ENCODE measurements at regions not wholly inside any gene's neighbourhood (a gene's known extent, or its start where the extent isn't known, plus 50 kb on each side); places are given as distances from the start of the nearest gene placed in this dataset.

GRCh38 chr9:135342206-135343130, 137.1 kb upstream of the PPP1R26 start:
- Histone ChIP-seq H3K27ac (ENCODE audit: low read depth, low read length) (no peak overlapping the region), H3K4me1 (ENCODE audit: insufficient read depth, low read length) (no peaks in the 10 kb centered on the region), H3K4me3 (ENCODE audit: low read length) (no peak overlapping the region), H3K9me3 (ENCODE audit: low read length) (no peaks in the 10 kb centered on the region), H3K36me3 (ENCODE audit: insufficient read depth, low read length) (no peaks in the 10 kb centered on the region), H3K27me3 (ENCODE audit: insufficient read depth, low read length, poor library complexity, severe bottlenecking) (no peaks in the 10 kb centered on the region)
- Mint-ChIP-seq H3K27me3 (peaks cover 13 to 18% of the 10 kb centered on the region in 2 donors), H3K4me1 (no peaks in the 10 kb centered on the region), H3K9me3 (no peaks in the 10 kb centered on the region), H3K4me3 (no peak overlapping the region), H3K36me3 (no peaks in the 10 kb centered on the region), H3K27ac (no peak overlapping the region)
- CTCF ChIA-PET = no interaction called here
- POLR2A ChIA-PET = no interaction called here
- no peak for DNase-seq

DNA sequence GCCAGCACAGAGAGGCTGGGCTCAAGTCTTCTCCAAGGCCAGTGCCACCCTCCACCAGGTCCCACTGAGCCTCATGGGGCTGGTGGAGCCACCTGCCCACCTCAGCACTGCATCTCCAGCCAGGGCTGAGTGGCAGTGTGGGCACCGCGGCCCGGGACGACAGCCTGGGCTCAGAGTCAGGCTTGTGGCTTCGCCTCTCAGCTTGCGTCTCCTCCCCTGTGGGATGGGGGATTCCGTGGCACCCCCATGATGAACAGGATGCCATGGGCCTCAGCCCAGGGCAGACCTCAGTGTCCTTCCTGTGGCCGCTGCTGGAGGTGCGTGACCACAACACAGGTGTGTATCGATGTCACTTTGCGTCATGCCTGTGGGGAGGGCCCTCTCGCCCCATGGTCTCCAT, 136.4 kb upstream of the PPP1R26 start:
- Histone ChIP-seq H3K27ac (ENCODE audit: low read depth, low read length) (no peak overlapping the region), H3K4me3 (ENCODE audit: low read length) (no peak overlapping the region), H3K27me3 (ENCODE audit: insufficient read depth, low read length, poor library complexity, severe bottlenecking) (no peaks in the 10 kb centered on the region), H3K36me3 (ENCODE audit: insufficient read depth, low read length) (no peaks in the 10 kb centered on the region), H3K9me3 (ENCODE audit: low read length) (no peaks in the 10 kb centered on the region), H3K4me1 (ENCODE audit: insufficient read depth, low read length) (no peaks in the 10 kb centered on the region)
- ChIA-PET CTCF (no interaction called here), POLR2A (no interaction called here)
- Mint-ChIP-seq H3K4me3 (no peak overlapping the region), H3K36me3 (no peaks in the 10 kb centered on the region), H3K27ac (no peak overlapping the region), H3K9me3 (no peaks in the 10 kb centered on the region), H3K4me1 (no peaks in the 10 kb centered on the region), H3K27me3 (peaks cover 13 to 22% of the 10 kb centered on the region in 2 donors)
- DNase-seq = no peak

GRCh38 chr9:135343837-135344522, 135.6 kb upstream of the PPP1R26 start:
- peak in 3 of 5 donors; percentile 4 to 20 (median 19) for DNase-seq
- Mint-ChIP-seq H3K27me3 (peaks cover 9 to 22% of the 10 kb centered on the region in 2 donors), H3K4me1 (no peaks in the 10 kb centered on the region), H3K4me3 (no peak overlapping the region), H3K36me3 (no peaks in the 10 kb centered on the region), H3K27ac (no peak overlapping the region), H3K9me3 (no peaks in the 10 kb centered on the region)
- no peaks in the 10 kb centered on the region for H3K36me3 ChIP-seq (ENCODE audit: insufficient read depth, low read length)
- ChIA-PET CTCF (no interaction called here), POLR2A (no interaction called here)
- H3K27ac ChIP-seq (ENCODE audit: low read depth, low read length) = no peak overlapping the region
- no peaks in the 10 kb centered on the region for H3K4me1 ChIP-seq (ENCODE audit: insufficient read depth, low read length)
- no peak overlapping the region for H3K4me3 ChIP-seq (ENCODE audit: low read length)
- H3K9me3 ChIP-seq (ENCODE audit: low read length) = no peaks in the 10 kb centered on the region
- no peaks in the 10 kb centered on the region for H3K27me3 ChIP-seq (ENCODE audit: insufficient read depth, low read length, poor library complexity, severe bottlenecking)

GRCh38 chr9:135344523-135344901, 135.1 kb upstream of the PPP1R26 start:
- POLR2A ChIA-PET = no interaction called here
- H3K27me3 Mint-ChIP-seq = peaks cover 8 to 23% of the 10 kb centered on the region in 2 donors
- H3K4me3 ChIP-seq (ENCODE audit: low read length) = no peak overlapping the region
- H3K4me3 Mint-ChIP-seq = no peak overlapping the region
- no peak for DNase-seq
- no peaks in the 10 kb centered on the region for H3K36me3 ChIP-seq (ENCODE audit: insufficient read depth, low read length)
- H3K4me1 Mint-ChIP-seq = no peaks in the 10 kb centered on the region
- H3K4me1 ChIP-seq (ENCODE audit: insufficient read depth, low read length) = no peaks in the 10 kb centered on the region
- no peaks in the 10 kb centered on the region for H3K36me3 Mint-ChIP-seq
- no peak overlapping the region for H3K27ac Mint-ChIP-seq
- H3K9me3 ChIP-seq (ENCODE audit: low read length) = no peaks in the 10 kb centered on the region
- H3K27me3 ChIP-seq (ENCODE audit: insufficient read depth, low read length, poor library complexity, severe bottlenecking) = no peaks in the 10 kb centered on the region
- no peak overlapping the region for H3K27ac ChIP-seq (ENCODE audit: low read depth, low read length)
- H3K9me3 Mint-ChIP-seq = no peaks in the 10 kb centered on the region
- CTCF ChIA-PET = no interaction called here

- DNase-seq = no peak
- Histone ChIP-seq H3K4me3 (ENCODE audit: low read length) (no peak overlapping the region), H3K9me3 (ENCODE audit: low read length) (no peaks in the 10 kb centered on the region), H3K4me1 (ENCODE audit: insufficient read depth, low read length) (no peaks in the 10 kb centered on the region), H3K27me3 (ENCODE audit: insufficient read depth, low read length, poor library complexity, severe bottlenecking) (no peaks in the 10 kb centered on the region), H3K36me3 (ENCODE audit: insufficient read depth, low read length) (no peaks in the 10 kb centered on the region), H3K27ac (ENCODE audit: low read depth, low read length) (no peak overlapping the region)
- H3K27ac Mint-ChIP-seq = no peak overlapping the region
- no peaks in the 10 kb centered on the region for H3K4me1 Mint-ChIP-seq
- no peak overlapping the region for H3K4me3 Mint-ChIP-seq
- H3K27me3 Mint-ChIP-seq = peaks cover 8 to 25% of the 10 kb centered on the region in 2 donors
- POLR2A ChIA-PET = no interaction called here
- CTCF ChIA-PET = no interaction called here
- H3K9me3 Mint-ChIP-seq = no peaks in the 10 kb centered on the region
- no peaks in the 10 kb centered on the region for H3K36me3 Mint-ChIP-seq
These were observed 134.6 kb upstream of the PPP1R26 start for GRCh38 chr9:135344915-135345500.

DNA sequence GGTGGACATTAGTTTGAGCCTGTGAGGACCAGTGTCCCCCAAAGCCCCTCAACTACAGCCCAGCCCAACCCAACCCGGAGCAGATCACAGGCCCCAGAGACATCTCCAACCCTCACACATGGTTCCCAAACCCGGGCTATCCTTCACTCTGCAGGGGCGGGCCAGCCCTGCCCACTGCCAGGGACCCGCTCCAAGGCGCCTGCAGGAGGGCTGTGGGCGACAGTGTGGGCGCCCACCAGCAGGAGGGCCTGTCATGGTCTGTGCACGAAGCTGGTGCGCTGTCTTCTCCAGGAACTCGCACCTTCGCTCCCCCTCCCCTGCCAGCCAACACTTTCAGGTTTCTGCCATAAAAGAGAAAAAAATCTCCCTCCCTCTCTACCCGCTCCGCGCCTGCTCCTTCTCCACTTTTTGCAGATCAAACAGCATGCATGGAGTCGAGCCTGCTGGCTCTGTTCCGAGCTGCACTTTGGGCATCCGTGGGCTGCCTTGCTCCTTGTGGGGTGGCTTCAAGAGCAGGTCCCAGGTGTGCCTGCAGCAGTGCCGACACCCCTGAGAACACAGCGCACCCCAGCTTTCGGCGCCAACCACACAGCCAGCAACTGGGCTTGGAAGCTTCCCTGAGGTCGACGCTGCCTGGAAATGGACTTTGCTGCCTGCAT, 133.7 kb upstream of the PPP1R26 start:
- Histone ChIP-seq H3K4me3 (ENCODE audit: low read length) (no peak overlapping the region), H3K36me3 (ENCODE audit: insufficient read depth, low read length) (no peaks in the 10 kb centered on the region), H3K27ac (ENCODE audit: low read depth, low read length) (no peak overlapping the region), H3K4me1 (ENCODE audit: insufficient read depth, low read length) (no peaks in the 10 kb centered on the region), H3K9me3 (ENCODE audit: low read length) (no peaks in the 10 kb centered on the region), H3K27me3 (ENCODE audit: insufficient read depth, low read length, poor library complexity, severe bottlenecking) (no peaks in the 10 kb centered on the region)
- ChIA-PET CTCF (no interaction called here), POLR2A (no interaction called here)
- H3K4me3 Mint-ChIP-seq = no peak overlapping the region
- no peak overlapping the region for H3K27ac Mint-ChIP-seq
- no peaks in the 10 kb centered on the region for H3K9me3 Mint-ChIP-seq
- H3K36me3 Mint-ChIP-seq = no peaks in the 10 kb centered on the region
- H3K4me1 Mint-ChIP-seq = no peaks in the 10 kb centered on the region
- H3K27me3 Mint-ChIP-seq = peaks cover 10 to 19% of the 10 kb centered on the region in 2 donors
- DNase-seq = no peak

DNA sequence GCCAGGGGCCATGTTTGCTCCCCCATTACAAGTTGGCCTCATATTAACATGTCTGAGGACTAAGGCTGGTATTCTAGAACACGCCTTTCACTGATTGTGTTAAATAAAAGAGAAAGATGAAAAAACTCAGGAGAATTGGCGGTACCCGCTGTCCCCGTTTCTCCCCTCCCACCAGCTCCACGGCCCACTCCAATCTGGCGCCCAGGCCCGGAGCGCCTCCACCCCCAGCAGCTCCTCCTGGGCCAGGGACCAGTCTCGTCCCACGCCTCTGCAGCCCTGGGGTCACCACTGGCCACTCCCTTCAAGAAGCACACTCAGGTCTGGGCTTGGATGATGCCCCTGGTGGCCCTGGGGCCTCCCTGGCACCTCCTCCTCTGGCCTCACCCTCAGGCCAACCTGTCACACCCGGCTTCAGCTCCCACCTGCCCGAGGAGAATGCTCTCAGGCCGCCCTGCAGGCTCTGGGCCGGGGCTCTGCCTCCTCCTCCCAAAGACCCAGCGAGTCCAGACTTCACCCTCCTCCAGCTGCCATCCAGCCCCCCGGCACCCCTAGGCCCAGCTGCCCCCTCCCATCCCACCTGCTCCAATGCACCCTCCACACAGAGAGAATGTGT, 133.0 kb upstream of the PPP1R26 start:
- DNase-seq = no peak
- no peaks in the 10 kb centered on the region for H3K27me3 ChIP-seq (ENCODE audit: insufficient read depth, low read length, poor library complexity, severe bottlenecking)
- Mint-ChIP-seq H3K4me1 (no peaks in the 10 kb centered on the region), H3K27ac (no peak overlapping the region), H3K9me3 (no peaks in the 10 kb centered on the region), H3K27me3 (peaks cover 11 to 19% of the 10 kb centered on the region in 2 donors), H3K36me3 (no peaks in the 10 kb centered on the region), H3K4me3 (no peak overlapping the region)
- H3K27ac ChIP-seq (ENCODE audit: low read depth, low read length) = no peak overlapping the region
- POLR2A ChIA-PET = no interaction called here
- no peaks in the 10 kb centered on the region for H3K4me1 ChIP-seq (ENCODE audit: insufficient read depth, low read length)
- no peaks in the 10 kb centered on the region for H3K9me3 ChIP-seq (ENCODE audit: low read length)
- H3K36me3 ChIP-seq (ENCODE audit: insufficient read depth, low read length) = no peaks in the 10 kb centered on the region
- CTCF ChIA-PET = no interaction called here
- no peak overlapping the region for H3K4me3 ChIP-seq (ENCODE audit: low read length)

GRCh38 chr9:135347461-135347860, 132.1 kb upstream of the PPP1R26 start:
- Mint-ChIP-seq H3K4me3 (no peak overlapping the region), H3K27ac (no peak overlapping the region), H3K36me3 (no peaks in the 10 kb centered on the region), H3K4me1 (no peaks in the 10 kb centered on the region), H3K27me3 (peaks cover 11 to 19% of the 10 kb centered on the region in 2 donors), H3K9me3 (no peaks in the 10 kb centered on the region)
- ChIA-PET CTCF (no interaction called here), POLR2A (no interaction called here)
- Histone ChIP-seq H3K27ac (ENCODE audit: low read depth, low read length) (no peak overlapping the region), H3K4me1 (ENCODE audit: insufficient read depth, low read length) (no peaks in the 10 kb centered on the region), H3K36me3 (ENCODE audit: insufficient read depth, low read length) (no peaks in the 10 kb centered on the region), H3K4me3 (ENCODE audit: low read length) (no peak overlapping the region), H3K9me3 (ENCODE audit: low read length) (no peaks in the 10 kb centered on the region), H3K27me3 (ENCODE audit: insufficient read depth, low read length, poor library complexity, severe bottlenecking) (no peaks in the 10 kb centered on the region)
- no peak for DNase-seq
